NCI-H2029 treated with DMSO at 0.1 percent for 48 hours (cell line): ENCODE measurements at regions not wholly inside any gene's neighbourhood (a gene's known extent, or its start where the extent isn't known, plus 50 kb on each side); places are given as distances from the start of the nearest gene placed in this dataset.
"Not testable (repeated sequence)": the region's sequence is repeated elsewhere in the genome, so short reads cannot be mapped to it uniquely, and the experiment has no call there.

Experiments used
- DNase-seq: peaks from one replicate; lab custom pipeline; 2025; lab: John Stamatoyannopoulos, UW

DNA sequence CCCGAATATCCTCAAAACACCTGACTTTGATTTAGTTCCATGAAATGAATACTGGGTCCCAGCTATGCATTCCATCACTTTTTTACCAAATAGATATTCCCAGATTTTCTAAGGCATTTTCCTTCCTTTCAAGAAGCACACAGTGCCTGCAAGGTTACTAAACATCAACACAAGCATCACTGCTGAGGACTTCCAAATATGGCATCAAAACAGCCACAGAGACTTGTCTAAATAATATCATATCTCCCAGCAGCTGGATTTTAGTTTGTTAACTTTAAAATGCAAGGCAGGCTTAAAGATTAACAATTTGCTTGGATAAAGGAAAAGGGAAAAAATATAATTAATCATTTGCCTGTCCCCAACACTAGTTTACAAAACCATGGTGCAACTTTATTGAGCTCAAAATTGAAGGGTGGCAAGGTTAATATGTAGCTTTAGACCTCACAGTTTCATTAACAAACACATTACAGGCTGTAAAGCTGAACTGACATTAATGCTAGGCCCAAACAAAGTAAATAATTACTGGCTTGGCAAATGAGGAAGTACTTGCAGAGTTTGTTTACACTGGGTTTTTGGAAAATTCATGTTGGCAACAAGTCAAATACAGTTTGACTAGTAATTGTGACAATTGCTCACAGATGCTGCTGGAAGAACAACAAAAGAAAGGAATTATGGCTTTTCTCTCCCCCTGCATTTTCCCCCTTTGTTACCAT lies 401.7 kb upstream of the CDIN1 start:
- DNase-seq, result peak; percentile 13

- DNase-seq, result no peak
Observed at GRCh38 chr15:36178303-36178633, 401.2 kb upstream of the CDIN1 start.

DNA sequence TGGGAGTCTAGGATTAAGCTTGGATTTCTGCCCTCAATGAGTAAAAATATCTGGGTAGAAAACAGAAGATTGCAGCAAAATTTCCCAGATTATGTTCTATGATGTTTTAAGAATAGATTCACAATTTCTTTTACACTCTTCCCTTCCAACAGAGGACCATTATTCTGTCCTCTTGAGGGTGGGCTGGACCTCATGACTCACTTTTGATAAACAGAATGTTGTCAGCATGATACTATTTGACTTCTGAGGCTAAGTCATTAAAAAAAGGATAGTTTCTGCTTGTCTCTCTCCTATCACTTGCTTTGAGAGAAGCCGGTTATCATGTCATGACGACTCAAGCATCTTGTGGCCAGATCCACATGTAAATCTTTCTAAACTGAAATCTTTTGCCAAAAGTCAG lies 396.2 kb upstream of the CDIN1 start:
- no peak for DNase-seq

DNA sequence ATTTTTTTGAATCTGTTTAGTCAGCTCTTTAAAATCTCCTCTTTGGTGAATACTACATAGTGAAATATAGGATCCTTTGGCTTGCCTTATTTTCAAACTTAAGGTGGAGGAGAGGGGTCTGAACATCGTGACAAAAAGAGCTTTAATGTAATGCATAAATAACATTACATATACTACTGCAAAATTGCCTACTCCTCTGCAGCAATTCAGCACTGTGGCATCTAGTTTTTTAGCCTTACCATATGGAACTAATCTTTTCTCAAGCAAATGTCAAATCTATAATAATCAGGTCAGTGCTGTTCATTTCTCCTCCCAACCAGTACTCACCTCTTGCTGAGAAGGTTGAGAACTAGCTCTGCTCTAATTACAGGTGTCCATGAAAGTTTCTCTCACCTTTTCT lies 394.0 kb upstream of the CDIN1 start:
- DNase-seq, result no peak

DNA sequence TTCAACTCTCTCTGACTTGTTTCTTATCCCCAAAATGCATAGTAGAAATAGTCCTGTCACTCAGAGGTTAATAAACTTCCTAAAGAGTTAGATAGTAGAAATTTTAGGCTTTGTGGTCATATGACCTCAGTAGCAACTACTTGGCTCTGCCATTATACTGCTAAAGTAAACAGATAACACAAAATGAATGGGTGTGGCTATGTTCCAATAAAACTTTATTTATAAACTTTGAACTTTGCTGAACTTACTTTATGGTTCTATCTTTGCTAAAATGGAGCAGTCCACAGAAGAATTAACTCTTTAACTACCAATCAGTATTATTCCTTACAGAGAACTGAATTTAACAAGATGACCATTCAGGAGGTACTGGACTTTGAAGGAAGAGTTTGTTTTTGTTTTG lies 393.6 kb upstream of the CDIN1 start:
- DNase-seq, result no peak

- no peak for DNase-seq
Observed at GRCh38 chr15:36186376-36186775, 393.1 kb upstream of the CDIN1 start.

DNA sequence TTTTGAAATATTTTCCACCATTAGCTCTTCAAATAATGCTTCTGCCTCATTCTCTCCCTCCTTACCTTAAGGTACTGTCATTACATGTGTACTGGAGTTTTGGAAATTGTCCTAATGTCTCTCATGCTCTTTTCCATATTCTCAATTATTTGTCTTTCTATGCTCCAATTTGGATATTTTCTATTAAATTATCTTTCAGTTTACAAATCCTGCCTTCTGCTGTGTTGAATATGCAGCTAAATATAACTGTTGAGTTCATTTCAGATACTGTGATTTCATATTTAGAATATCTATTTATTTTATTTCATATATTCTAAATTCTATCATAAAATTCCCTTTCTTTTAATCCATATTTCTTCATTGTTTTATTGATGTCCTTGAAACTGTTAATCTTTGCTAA lies 388.0 kb upstream of the CDIN1 start:
- no peak for DNase-seq

GRCh38 chr15:36195361-36196007 lies 383.9 kb upstream of the CDIN1 start:
- DNase-seq, result not testable (repeated sequence)

DNA sequence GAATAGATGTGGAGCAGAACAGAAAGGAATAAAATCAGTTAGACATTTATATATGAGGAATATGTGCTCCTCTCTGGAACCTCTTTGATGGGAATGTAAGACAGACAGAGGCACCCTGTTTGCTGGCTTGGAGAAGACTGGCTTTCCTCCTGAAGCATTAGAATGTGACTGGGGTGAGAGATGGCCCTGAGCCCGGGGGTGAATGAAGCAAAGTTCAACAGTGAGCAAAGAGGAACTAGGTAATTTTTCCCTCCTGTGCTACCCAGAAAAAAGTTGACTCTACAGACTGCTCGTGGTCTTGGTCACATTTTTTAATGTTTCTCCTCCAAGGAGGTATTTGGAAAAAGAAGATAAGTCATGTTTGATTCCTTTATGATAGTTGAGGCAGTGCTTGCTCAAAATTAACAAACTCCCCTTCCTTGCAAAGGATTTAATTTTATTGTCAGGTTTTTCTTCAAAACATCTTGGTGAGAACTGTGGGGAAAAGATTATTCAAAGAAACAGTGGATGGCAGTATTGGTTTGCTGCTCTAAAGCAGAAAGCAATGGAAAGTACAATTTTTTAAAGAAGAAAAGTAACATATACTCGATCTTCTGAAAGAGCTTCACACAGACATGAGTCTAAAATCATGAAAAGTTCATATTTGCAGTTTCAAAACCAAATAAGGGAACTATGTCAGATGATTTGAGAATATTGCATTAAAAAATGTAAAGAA lies 370.4 kb upstream of the CDIN1 start:
- DNase-seq, result no peak

DNA sequence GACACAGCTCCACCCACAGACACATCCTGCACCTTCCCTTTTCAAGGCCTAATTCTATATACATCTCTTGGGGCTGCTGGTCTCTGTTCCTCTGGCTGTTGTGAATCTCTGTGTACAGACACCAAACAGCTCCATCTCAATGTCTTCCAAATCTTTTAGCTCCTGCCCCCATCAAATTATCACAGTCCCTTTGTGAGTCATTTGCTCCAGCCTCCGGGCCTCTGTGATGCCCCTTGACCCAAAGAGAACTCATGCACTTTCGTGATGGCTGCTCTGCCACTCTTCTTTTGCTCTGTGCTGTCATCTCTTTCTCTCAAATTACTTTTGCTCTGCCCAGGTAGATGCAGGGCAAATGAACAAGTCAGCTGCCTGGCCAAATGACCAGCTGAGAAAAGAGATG lies 369.0 kb upstream of the CDIN1 start:
- no peak for DNase-seq

- no peak for DNase-seq
Observed at GRCh38 chr15:36218322-36218721, 361.1 kb upstream of the CDIN1 start.

GRCh38 chr15:36218991-36219390 lies 360.4 kb upstream of the CDIN1 start:
- DNase-seq, result no peak

GRCh38 chr15:36221992-36222391 lies 357.4 kb upstream of the CDIN1 start:
- no peak for DNase-seq

DNA sequence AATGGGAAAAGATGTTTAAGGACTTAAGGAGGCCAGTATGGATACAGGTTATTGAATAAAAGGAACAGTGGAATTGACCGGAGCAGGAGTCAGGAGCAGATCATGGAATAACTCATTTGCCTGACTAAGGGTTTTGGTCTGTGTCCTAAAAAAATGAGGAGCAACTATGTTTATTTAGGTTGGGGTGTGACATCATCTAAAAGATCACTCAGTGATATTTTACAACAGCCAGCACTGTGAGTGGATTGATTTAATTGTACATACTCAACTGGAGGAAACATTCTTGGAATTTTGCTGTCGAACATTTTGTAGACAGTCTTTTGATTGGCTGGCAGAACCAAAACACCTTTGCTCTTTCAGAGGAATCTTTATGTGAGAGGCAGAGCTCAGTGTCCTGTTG lies 348.6 kb upstream of the CDIN1 start:
- no peak for DNase-seq

- DNase-seq, result no peak
Observed at GRCh38 chr15:36232491-36232890, 346.9 kb upstream of the CDIN1 start.

DNA sequence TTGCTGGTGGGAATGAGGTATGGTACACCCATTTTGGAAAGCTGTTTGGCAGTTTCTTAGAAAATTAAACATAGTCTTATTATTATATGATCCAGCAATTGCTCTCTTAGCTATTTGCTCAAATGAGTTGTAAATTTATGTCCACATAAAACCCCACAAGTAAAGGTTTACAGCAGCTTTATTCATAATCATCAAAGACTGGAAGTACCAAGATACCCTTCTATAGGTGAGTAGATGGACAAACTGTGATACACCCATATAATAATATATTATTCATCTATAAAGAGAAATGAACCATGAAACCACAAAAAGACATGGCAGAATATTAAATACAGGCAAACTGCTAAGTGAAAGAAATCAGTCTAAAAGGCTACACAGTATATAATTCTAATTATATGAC lies 344.7 kb upstream of the CDIN1 start:
- DNase-seq, result no peak

GRCh38 chr15:36235173-36235572 lies 344.3 kb upstream of the CDIN1 start:
- DNase-seq, result no peak

- no peak for DNase-seq
Observed at GRCh38 chr15:36239509-36239908, 339.9 kb upstream of the CDIN1 start.

DNA sequence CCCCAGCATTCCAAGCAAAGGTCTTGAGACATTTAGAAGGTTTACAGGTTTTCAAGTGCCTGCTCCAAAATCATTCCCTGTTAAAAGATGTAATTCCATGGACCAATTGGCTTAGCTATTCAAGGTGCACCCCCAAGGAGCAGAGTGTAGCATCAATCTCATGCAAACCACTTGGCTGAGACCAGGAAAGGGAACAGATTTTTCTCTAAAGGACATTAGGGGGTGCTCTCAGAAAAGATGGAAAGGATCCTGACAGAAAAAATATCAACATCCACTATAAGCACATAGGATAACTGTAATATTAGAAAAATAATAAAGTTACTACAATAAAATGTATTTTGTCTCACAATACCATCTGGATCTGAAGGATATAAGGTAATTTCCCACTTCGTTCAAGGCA lies 328.0 kb upstream of the CDIN1 start:
- DNase-seq, result no peak

GRCh38 chr15:36252146-36252711 lies 327.2 kb upstream of the CDIN1 start:
- DNase-seq, result no peak

DNA sequence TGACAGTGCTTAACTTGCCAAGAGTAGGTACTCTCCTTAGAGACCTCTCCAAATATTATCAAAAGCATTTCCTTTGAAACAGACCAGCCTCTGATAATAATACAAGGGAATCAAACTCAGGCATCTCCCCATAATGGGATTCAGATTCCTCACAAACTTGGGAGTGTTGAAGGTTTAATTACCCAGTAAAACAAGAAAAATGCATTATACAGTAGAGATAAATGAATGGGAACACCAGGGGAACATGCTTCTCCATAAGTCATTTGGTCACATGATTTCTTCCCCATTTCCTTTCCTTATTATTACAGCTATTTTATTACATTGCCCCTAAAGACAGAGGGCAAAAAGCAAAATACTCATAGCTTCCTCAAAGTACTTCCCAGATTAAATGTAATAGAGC lies 325.0 kb upstream of the CDIN1 start:
- DNase-seq, result no peak

GRCh38 chr15:36256404-36256807 lies 323.0 kb upstream of the CDIN1 start:
- DNase-seq, result no peak

DNA sequence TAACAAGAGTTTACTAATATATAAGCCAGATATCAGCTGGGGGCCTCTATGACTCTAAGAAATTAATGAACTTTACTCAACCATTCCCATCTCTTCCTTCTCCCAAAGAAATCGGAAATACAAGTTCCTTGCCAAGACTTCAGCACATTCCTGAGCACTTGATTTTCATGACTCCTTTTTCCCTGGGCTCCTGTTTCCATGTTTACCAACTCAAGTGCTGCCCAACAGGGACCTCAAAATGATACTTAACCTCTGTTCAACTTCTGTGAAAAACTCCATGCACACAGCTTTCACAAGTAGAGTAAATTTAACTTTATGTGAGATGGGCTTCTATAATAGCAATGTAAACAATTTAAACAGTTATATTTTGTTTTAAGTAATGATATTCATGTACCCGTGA lies 315.8 kb upstream of the CDIN1 start:
- no peak for DNase-seq
